SW480 (cell line): ENCODE measurements at regions not wholly inside any gene's neighbourhood (a gene's known extent, or its start where the extent isn't known, plus 50 kb on each side); places are given as distances from the start of the nearest gene placed in this dataset.

ENCODE experiments used
- DNase-seq: peaks from one replicate; pipeline ENCODE4 v3.0.0-alpha.2; 2016; ENCODE audit warnings: low spot score

DNA sequence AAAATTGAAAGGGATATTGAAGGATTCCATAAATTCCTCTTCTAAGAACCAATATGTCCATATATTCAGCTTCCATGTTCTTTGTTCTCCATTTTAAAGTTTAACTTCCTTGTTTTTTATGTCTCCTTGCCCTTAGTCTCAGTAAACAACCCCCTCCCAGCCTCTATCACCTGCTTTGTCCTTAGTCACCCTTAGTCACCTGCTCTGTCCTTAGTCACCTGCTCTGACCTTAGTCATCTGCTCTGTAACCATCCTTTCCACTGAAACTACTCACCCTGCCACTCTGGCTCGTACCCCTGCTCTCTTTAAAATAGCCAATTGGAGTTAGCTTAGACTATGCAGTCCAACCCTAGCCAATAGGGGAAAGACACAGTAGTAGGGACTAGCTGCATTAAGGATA, 136.2 kb upstream of the TMEM106B start:
- no peak for DNase-seq

DNA sequence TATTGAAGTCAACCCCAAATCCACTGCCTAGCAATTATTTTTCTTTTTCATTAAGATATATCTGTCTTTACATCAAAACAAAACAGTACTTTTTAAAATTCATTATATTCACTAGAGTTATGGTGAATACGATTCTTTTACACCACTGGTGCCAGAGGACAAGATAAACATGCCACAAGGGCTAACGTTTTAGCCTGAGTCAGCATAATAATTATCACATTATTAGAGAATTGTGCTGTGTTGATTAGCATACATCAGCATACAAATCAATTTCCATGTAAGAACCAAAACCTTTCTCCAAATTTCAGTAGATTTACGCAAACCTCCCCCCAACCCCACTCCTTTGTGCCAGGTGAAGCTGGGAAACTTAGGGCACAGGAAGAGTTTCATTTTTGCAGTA, 131.1 kb upstream of the TMEM106B start:
- no peak for DNase-seq

DNA sequence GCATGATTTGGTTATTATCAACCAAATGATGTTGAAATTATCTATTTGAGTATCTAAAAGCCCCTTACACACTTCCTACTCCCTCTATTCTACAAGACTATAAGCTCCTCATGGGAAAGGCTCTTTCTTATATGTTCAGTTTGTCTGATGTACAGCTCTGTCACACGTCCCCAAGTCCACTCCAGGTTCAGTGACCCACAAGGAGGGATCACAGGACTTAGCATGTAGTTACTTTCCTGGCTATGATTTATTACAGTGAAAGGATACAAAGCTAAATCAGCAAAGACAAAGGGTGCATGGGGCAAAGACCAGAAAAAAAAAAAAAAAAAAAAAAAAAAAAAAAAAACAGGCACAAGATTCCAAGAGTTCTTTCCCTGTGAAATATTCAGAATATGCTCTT, 125.6 kb upstream of the TMEM106B start:
- no peak for DNase-seq

DNA sequence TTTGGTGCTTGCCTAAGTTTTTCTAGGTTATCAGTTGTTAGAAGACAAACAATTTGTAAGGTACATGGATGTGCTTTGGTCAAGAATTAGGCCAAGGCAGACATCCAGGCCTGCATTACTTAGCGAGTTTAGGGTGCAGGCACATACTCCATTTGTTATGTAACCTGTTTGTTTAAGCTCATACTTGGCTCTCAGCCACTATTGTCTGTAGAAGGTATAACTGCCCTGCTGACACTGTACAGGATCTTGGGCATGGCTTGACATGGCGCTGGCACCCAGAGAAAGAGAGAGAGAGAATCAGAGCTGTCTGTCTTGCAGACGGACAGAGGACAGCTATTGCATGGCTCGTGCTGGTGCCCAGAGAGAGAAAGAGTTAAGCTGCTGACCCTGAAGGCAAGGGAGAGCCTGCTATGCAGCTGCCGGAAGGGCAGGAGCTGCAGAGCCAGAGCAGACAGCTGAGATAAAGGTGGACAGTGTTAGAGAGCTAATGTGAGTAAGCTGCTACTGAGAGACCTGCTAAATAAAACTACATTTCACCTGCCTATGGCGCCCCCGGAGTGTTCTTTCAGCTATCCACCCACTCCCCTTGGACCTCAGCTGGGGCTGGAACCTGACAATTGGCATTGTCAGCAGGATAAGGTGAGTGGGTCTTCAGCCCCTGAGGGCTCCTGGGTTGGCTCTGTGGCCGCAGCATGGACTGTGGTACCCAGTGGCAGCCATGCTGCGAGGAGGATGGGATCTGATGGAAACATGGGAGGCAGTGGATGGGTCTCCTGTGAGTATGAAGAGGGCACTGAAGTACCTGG, 120.9 kb upstream of the TMEM106B start:
- DNase-seq, result no peak

DNA sequence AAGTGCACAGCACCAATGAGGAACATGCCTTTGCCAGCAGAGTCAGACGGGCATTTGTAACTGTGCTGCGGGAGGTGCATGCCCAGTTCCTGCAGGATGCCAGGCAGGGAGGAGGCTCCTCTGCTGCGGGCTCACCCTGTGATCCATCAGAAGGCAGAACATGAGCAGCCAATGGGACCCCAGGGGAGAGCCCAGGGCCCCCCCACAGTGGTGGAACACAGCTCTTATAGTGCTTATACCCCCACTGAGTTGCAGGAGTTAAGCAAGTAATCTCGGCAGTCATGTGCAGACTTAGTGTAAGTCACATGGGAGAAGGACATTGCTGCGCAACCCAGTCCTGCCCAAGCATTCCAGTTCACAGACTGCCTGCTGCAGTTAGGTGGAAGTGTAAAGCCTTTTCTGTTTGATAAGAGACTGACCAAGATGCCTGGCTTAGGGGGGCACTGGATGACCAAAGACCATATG, 120.3 kb upstream of the TMEM106B start:
- no peak for DNase-seq

DNA sequence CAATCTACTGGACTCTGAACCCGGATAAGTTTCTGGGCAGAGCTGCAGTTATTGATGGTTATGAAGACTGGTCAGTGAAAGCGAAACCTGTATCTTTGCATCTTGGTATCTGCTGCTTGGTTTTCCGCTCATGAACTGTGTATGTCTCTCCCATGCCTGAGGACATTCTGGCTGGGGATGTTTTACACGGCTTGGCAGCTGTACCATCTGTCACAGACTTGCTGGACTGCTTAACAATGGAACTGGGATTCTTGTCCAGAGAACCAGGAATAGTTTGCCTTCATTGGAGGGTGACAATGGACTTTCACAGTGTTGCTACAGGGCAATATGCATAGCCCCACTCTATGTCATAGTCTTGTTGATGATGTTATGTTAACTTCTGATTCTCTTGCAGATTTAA, 119.9 kb upstream of the TMEM106B start:
- no peak for DNase-seq

DNA sequence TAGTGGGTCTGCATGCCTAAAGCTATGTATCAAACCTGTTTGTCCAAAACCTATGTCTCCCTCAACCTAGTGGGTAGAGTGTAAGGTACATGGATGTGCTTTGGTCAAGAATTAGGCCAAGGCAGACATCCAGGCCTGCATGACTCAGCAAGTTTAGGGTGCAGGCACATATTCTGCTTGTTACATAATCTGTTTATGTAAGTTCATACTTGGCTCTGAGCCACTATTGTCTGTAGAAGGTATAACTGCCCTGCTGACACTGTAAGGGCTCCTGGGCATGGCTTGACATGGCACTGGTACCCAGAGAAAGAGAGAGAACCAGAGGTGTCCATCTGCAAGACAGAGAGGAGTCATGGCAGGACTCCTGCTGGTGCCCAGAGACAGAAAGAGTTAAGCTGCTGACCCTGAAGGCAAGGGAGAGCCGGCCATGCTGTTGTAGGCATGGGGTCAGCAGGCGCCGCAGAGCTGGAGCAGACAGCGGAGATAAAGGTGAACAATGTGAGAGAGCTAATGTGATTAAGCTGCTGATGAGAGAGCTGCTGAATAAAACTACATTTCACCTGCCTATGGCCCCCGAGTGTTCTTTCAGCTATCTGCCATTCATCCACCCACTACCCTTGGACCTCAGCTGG, 118.5 kb upstream of the TMEM106B start:
- DNase-seq, result no peak

DNA sequence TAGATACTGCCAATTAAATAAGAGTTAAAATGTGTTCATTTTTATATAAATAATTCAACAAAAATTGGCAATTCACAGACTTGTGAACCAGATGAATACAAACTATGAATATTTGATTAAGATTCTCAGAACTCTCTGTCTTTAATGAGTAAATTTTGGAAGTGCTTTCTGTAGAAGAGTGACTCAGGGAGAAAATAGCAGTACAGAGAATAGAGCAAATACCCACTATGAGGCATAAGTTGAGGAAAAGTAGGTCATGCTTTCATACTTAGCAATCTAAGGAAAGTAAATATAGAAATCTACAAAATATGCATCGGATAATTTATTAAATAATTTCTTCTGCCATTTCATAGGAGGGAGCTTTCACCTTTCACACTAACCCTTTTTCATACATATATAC, 117.7 kb upstream of the TMEM106B start:
- DNase-seq, result no peak

DNA sequence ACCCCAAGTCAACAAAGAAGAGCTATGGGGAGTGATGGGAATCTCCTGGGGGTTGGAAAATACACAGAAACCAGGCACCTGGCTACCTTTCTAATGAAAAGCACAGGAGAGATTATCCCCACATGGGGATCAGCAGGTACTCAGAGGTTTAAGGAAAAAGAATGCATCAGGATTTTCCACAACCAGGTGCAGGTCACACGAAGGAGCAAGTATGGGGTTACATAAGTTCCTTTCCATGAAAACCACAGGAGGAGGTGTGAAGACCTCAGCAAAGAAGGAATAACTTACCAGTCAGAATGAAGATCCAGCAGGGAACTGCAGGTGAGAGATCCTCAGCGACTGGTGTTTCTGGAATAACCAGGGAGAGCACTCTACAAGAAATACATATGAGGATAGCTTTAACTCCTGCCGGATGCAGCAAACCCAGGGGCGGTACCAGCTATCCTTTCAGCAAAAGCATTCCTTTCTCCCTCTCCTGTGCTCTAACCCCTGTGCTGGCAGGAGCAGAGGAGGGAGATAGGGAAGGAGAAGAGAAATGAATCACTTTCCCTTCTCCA, 116.7 kb upstream of the TMEM106B start:
- DNase-seq, result no peak

DNA sequence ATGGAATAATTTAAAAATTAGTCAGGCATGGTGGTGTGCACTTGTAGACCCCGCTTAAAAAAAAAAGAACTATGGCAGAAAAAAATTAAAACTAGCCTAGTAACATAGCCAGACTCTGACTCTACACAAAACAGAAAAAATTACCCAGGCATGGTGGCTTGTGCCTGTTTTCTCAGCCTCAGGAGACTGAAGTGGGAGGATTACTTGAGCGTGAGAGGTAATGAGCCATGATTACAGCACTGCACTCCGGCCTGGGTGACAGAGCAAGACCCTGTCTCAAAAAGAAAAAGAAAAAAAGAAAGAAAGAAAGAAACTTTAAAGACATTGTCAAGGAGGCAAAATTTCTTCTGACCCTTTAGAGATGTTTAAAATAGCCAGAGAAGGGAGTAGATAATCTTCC, 109.0 kb upstream of the TMEM106B start:
- no peak for DNase-seq

DNA sequence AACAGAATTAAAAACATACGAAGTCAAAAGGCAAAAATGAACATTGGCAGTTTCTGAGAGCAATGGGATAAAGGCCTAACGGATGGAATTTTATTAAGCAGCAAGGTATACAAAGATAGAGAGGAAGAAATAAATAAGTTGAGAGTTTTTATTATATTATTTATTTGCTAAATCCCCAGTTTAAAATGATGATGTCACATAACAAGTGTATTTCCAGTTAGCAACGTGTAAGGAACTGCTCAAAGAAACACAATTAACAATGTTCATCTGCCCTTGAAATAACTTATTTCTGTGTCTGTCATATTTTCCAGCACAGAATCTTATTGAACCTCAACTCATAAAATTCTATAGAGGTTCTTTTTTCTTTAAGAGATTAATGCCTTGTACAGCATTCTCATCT, 108.6 kb upstream of the TMEM106B start:
- no peak for DNase-seq

DNA sequence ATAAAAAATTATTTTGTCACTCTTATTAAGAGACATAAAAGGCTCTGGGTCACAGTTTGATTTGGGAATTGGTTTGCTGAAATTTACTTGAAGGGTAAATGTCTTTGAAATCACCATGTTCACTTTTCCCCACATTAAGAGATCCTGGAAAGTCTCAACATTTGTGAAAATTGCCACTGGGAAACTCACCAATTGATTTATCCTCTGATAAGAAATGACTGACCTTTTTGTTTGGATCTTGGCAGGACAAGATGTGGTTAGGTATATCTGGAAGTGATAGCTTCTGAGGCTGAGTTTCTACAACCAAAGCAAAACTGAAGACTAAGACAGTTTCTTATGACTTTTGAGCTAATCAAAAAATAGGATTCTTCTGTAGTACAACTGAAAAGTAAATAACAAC, 107.1 kb upstream of the TMEM106B start:
- DNase-seq, result no peak

DNA sequence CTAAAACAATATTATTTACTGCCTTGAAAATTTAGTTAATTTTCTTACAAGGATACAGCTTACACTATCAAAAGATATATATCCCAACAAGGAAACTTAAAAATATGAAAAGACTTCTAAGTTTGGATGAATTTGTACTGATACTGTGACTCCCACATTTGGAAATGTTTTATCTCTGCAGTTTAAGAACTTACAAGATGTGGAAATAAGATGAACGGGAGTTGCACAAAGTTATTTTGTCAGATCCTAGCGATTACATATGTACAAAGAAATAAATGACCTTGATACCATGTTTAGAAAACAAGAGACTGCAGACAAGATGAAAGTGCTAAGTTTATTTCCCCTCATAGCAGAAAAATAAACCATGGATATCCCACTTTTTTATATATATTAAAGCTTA, 103.7 kb upstream of the TMEM106B start:
- DNase-seq, result no peak

DNA sequence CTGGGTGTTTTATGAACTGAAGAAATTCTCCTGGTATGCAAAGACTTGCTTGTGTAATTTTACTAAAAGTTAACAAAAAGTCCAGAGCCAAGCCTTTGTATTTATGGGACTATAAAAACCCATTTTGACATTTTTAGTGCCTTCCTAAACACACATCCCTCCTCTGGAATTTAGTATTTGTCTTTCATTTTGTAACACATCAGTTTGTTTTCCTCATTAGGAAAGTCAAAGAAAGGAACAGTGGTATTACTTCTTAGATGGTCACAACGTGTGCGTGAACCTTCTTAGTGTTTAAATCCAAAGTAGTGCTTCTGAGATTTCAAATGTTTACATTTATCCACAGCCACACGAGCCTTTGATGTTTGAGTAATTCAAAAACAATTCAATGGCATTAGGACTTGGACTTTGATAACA, 103.2 kb upstream of the TMEM106B start:
- DNase-seq, result peak; percentile 54

DNA sequence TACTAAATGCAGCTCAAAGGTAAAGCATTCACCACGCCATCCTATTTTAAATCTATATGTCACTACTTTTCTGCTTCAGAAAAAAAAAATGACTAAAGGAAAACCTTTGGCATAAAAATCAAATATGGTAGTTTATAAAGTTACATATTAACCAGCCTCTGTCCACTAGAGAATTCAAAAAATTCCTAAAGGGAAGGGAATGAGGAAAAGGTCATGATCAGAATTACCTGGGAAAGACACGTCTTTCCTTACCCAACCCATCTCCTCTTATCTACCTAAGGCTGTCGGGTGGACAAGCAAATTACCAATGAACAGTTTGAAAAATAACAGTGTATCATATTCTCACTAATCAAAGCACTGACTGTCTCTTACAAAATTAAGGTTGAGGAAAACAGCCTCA, 100.7 kb upstream of the TMEM106B start:
- DNase-seq, result no peak

DNA sequence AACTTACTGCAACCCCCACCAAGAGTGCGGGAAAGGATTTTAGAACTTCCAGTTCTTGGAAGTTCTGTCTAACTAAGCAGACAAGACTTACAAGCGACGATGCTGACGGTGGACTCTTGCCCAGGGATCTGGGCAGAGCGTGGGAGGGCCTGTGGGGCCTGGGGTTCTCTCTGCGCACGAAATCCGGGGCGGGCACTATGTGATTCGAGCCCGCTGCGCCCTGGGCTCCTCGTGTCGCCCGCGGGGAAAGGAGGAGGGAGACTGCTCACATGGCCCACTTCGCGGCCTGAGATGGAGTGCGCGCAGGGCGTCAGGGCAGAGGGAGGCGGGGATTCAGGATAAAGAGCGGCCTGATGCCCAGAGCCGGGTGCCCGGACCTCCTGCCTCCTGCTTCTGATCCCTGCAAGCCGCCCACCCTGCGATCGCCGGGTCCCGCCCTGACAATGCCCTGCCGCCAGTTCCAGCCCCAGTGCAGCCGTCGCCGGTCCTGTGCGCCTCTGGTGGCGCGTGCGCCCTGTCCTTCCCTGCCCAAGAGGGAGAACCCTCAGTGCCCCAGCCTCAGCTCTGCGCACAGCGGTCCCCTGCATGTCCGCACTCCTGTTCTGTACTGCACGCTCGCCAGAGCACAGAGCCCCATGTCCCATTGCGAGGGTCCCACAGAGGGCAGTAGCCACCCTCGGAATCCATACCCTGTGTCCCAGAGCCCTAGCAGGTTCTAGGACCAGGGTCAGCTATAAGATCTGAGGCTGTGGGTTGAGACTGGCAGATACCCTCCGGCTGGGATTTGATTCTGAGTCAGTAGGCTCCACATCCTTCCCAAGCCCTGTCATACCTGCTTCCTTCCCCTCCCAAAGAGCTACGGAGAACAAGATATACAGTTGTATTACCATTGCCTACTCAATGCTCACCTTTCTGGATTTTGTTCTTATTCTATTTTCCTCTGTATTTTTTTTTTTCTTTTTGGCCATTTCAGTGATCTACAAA, 99.4 kb upstream of the TMEM106B start:
- no peak for DNase-seq

DNA sequence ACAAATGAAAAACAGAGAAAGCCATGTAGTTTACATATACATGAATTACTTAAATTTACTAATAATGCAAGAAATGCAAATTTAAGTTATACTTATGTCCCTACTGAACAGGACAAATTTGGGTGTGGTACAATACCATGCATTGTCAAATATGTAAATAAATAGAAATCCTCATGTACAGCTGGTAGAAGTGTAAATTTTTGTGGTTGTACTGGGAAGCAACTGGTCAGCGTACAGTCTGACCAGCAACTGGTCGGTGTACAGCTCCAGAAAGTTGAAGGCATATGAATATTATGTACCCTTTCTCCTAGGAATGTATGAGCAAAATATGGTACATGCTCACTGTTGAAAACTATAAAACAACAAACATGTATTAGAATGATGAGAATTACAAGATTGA, 93.9 kb upstream of the TMEM106B start:
- DNase-seq, result no peak

DNA sequence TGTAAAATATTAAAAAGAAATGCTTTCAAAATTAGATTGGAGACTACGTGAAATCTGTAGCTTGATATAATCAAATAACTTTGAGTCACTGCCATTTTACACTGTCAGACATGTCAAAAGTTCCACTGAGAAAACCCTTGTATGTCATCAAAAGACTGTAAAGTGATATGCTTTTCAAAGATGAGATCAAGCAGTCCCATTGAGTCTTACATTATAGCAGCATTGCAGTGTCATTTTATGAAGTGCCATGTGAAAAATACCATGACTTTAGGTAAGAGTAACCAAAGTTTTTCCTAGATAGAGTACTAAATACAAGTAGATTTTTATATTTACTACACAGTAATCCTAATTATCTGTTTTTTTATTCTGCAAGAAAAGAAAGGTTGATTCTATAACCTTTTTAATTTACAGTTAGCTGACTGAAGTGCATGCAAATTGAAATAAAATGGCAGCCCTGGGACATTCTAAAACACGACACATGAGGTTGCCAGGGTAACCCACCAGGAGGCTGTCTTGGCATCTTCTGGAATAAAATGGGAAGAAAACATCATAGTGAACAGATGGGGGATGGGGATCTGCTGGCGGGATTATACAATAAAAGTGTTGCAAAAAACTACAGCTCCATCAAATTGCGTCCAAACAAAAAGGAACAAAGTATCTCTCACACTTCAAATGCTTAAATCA, 91.3 kb upstream of the TMEM106B start:
- no peak for DNase-seq

DNA sequence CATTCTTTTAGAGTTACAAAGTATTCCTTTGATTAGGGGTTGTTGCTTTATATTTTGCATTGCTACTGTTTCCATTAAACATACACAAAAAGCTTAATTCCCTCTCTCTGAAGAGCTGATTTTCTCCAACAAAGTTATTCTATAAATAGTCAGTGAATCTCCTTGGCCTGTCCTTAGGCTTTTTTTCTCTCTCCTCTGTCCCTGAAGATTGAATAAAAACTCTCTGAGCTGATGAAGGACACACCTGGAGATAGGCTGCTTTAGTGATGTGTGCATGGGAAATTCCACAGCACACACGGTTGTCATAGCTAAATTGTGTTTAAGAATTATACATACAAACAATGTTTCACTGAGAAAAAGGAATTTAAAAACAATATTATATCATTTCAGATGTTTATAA, 90.5 kb upstream of the TMEM106B start:
- no peak for DNase-seq

DNA sequence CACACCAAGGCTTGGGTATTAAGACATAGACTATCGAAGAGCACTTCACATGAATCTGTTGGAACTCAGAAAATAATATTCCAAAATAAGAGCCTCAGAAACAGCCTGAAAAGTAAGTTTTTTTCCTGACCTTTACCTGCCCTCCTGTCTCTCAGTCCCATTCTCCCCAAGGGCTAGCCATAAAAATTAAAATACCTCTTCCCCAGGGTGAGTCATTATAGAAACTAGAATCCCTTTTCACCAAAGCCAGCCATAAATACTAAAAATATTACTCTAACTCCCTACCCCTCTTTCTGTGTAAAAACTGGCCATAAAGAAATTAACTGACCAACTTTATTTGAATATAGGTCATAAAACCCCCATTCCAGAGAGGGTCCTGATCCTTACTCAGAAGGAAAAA, 87.9 kb upstream of the TMEM106B start:
- no peak for DNase-seq

DNA sequence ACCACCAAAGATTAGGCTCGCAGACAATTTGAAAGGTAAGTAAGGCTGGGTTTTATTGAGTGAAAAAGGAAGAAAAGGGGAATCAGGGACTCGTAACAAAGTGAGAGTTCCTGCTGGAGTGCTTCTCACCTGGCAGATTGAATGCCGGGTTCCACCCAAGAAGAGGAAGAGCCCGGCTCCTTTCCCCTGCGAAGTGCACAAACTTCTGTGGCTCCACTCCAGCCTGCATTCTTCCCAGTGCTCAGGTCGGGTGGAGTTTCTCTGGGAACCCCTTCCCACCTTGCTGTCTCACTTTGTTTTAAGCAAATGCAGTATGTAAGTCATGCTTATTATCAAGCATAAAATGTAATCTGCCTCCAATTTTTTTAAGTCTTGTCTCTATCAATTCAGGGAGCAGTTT, 87.1 kb upstream of the TMEM106B start:
- DNase-seq, result no peak

DNA sequence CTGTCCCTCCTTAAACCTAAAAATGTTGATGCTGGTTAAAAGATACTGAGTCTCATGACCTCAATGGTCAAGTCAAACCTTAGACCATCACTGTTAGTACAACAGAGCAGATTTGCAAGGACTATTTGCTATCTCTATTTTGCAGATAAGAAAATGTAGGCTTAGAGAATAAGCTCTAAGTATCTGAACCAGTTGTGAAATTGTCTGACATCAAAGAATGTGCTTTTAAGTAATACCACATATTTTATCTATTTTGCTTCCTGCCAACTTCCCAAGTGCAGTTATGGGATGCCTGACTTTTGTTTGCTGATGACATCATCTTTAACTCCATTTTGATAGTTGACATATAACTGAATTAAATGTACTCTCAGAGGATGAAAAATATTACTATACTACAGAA, 83.6 kb upstream of the TMEM106B start:
- no peak for DNase-seq
